HepG2 (cell line): ENCODE measurements at regions not wholly inside any gene's neighbourhood (a gene's known extent, or its start where the extent isn't known, plus 50 kb on each side); places are given as distances from the start of the nearest gene placed in this dataset.

Experiments
- MXI1 ChIP-seq: IDR thresholded peaks from 3 replicates; pipeline ENCODE4 v1.6.1; 2012; ENCODE audit warnings: low read depth, low read length, inconsistent platforms, borderline replicate concordance
- PHF20 ChIP-seq: sonication (generic); formaldehyde crosslinking; IDR thresholded peaks from 2 replicates; pipeline ENCODE4 v1.5.0; 2020; ENCODE audit warnings: mild to moderate bottlenecking, missing genetic modification reagents
- POLR2A ChIP-seq, 2 experiments: IDR thresholded peaks; 2 replicates each; pipeline ENCODE4 v1.6.1; 2011; ENCODE audit warnings: low read depth in 2 of 2, low read length in 2 of 2, mild to moderate bottlenecking in 1 of 2, moderate library complexity in 1 of 2; ENCODE audit not compliant: insufficient read depth in 1 of 2
- SMC3 ChIP-seq: IDR thresholded peaks from 2 replicates; pipeline ENCODE4 v1.6.1; 2011; ENCODE audit warnings: low read length, improper control_type of control experiment

GRCh38 chr13:89940383-89940782, 1407.1 kb upstream of the MIR17HG start:
- no peak for TF ChIP-seq MXI1
- TF ChIP-seq POLR2A (IDR thresholded peaks at IDR 0.05; ENCODE audit: insufficient read depth in 1 of 2, low read depth in 2 of 2, low read length in 2 of 2), result no peak
- TF ChIP-seq SMC3, result no peak
- TF ChIP-seq PHF20, result no peak
